Muscle of leg (tissue), 3 donors: ENCODE measurements at regions not wholly inside any gene's neighbourhood (a gene's known extent, or its start where the extent isn't known, plus 50 kb on each side); places are given as distances from the start of the nearest gene placed in this dataset.

ENCODE experiments used
- DNase-seq: peaks from one replicate; pipeline ENCODE4 v3.0.0; 2013
- H3K27ac ChIP-seq: one replicate; pipeline ENCODE4 v1.5.1; 2013; ENCODE audit warnings: mild to moderate bottlenecking, low read length, control low read depth
- H3K27me3 ChIP-seq: one replicate; pipeline ENCODE4 v1.6.1; 2013; ENCODE audit warnings: low read length; ENCODE audit not compliant: control insufficient read depth, insufficient read depth
- H3K36me3 ChIP-seq: one replicate; pipeline ENCODE4 v1.6.1; 2013; ENCODE audit warnings: low read length; ENCODE audit not compliant: control insufficient read depth, insufficient read depth
- H3K4me1 ChIP-seq: one replicate; pipeline ENCODE4 v1.6.1; 2013; ENCODE audit warnings: low read length; ENCODE audit not compliant: control insufficient read depth, insufficient read depth
- H3K4me3 ChIP-seq: one replicate; pipeline ENCODE4 v1.5.1; 2013; ENCODE audit warnings: low read length, control low read depth
- H3K9me3 ChIP-seq: replicated peaks from 2 replicates; pipeline ENCODE4 v1.6.1; 2013; ENCODE audit warnings: low read depth, low read length; ENCODE audit not compliant: control insufficient read depth
- WGBS: methylation state at CpG from one replicate; pipeline ENCODE4 v1.1.5; 2013; ENCODE audit warnings: missing lambda C conversion rate; ENCODE audit not compliant: insufficient coverage; 5-methylcytosine and 5-hydroxymethylcytosine counted together

GRCh38 chr5:89030798-89031197 is 147.8 kb upstream of the MEF2C start:
- no peaks in the 10 kb centered on the region for H3K9me3 ChIP-seq
- WGBS: 80% methylated on average over 1 of the region's 3 CpGs
- no peak overlapping the region for H3K27ac ChIP-seq
- H3K4me1 ChIP-seq: no peaks in the 10 kb centered on the region
- no peak for DNase-seq
- H3K4me3 ChIP-seq: no peak overlapping the region
- H3K36me3 ChIP-seq: no peaks in the 10 kb centered on the region
- H3K27me3 ChIP-seq: no peaks in the 10 kb centered on the region

DNA sequence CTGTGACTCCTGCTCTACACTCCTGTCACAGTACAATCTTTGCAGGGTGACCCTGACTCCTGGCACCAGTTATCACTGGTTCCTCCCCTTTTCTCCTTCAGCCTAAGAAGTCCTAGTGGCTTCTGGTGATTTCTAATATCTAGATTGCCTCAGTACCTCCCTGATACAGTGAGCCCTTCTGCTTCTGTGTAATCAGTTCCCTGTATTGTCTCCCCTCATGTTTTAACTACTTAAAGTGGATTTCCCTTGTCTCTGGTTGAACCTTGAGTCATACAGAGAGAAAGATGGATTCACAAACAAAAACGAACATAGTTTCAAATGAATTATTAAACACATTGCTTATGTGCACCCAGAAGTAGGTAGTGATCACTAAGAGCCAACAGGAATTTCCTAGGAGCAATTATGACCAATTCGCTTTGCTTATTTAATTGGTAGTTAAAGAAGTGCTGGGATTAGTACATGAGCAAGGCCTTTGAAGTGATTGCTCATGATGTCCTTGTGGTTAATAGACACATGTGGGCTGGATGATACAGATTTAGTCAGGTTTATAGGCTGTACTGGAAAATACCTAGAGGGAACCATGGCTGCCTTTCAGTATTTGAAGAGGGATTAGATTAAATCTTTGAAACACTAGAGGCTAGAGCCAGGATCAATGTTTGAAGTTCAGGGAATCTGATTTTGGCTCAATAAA is 145.8 kb upstream of the MEF2C start:
- Histone ChIP-seq H3K4me1 (no peaks in the 10 kb centered on the region), H3K27me3 (no peaks in the 10 kb centered on the region), H3K27ac (no peak overlapping the region), H3K36me3 (no peaks in the 10 kb centered on the region), H3K9me3 (no peaks in the 10 kb centered on the region), H3K4me3 (no peak overlapping the region)
- WGBS: 75% methylated on average over 1 of the region's 2 CpGs
- DNase-seq: no peak

DNA sequence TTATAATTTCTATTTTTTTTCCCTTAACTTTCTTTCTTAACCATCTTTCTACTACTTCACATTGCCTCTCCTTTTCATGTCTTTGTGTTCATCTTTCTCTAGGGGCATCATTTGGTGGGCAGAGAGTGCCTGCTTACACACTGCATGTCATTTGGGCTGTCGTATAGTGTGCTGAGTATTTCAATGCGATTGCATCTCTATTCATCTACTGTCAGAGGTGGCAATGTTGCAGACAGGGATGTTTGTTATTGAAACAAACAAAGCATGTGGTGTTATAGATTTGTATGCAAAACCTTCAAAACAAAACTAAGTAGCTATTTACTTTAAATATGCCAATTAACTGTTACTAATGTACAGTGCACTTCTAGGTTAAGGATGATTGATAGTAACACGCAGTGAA is 141.1 kb upstream of the MEF2C start:
- Histone ChIP-seq H3K36me3 (no peaks in the 10 kb centered on the region), H3K4me3 (no peak overlapping the region), H3K9me3 (no peaks in the 10 kb centered on the region), H3K27ac (no peak overlapping the region), H3K27me3 (no peaks in the 10 kb centered on the region), H3K4me1 (no peaks in the 10 kb centered on the region)
- 80% methylated on average over 1 of the region's 3 CpGs for WGBS
- DNase-seq: no peak

DNA sequence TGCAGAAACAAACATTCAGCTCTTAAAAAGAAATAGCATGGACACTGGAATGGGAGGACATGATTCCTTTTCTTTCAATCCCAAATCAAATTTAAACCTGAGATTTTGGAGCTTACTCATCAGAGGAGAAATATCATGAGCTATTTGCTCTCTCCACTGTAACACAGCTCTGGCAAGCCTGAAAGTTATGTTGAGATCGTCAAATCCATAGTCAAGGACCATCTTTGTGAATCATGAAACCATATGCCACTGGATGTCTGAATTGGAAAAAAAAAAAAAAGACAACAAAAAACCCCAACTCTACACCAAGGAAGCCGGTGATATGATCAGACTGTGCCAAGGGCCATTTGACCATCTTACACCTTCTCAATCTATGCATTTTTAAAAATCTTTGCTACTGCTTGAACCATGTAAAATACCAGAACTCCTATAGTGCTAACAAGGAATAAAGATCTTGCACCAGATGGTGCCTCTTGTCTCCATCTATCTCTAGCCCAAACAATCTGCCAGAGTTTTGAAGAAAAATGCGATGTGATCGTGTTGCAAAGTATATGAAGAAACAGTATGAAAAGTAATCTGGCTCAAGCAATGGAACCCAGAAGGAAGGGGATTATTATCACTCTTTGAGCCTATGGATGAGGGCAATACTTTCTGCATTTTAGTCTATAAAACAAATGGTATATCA is 138.1 kb upstream of the MEF2C start:
- DNase-seq: no peak
- Histone ChIP-seq H3K27me3 (no peaks in the 10 kb centered on the region), H3K9me3 (no peaks in the 10 kb centered on the region), H3K4me1 (no peaks in the 10 kb centered on the region), H3K36me3 (no peaks in the 10 kb centered on the region), H3K4me3 (no peak overlapping the region), H3K27ac (no peak overlapping the region)
- no CpG with 5 or more reads among the region's 4 CpGs for WGBS

GRCh38 chr5:89016741-89017303 is 133.8 kb upstream of the MEF2C start:
- Histone ChIP-seq H3K27me3 (no peaks in the 10 kb centered on the region), H3K27ac (no peak overlapping the region), H3K36me3 (no peaks in the 10 kb centered on the region), H3K4me1 (no peaks in the 10 kb centered on the region), H3K4me3 (no peak overlapping the region), H3K9me3 (no peaks in the 10 kb centered on the region)
- no peak for DNase-seq
- WGBS: no CpG with 5 or more reads among the region's 3 CpGs

GRCh38 chr5:89015409-89015808 is 132.4 kb upstream of the MEF2C start:
- Histone ChIP-seq H3K9me3 (no peaks in the 10 kb centered on the region), H3K4me3 (no peak overlapping the region), H3K27me3 (no peaks in the 10 kb centered on the region), H3K27ac (no peak overlapping the region), H3K36me3 (no peaks in the 10 kb centered on the region), H3K4me1 (no peaks in the 10 kb centered on the region)
- no CpG with 5 or more reads among the region's 1 CpG for WGBS
- no peak for DNase-seq

GRCh38 chr5:89011778-89012711 is 129.1 kb upstream of the MEF2C start:
- no peaks in the 10 kb centered on the region for H3K27me3 ChIP-seq
- no peaks in the 10 kb centered on the region for H3K36me3 ChIP-seq
- no peak for DNase-seq
- H3K4me3 ChIP-seq: no peak overlapping the region
- H3K27ac ChIP-seq: no peak overlapping the region
- H3K4me1 ChIP-seq: no peaks in the 10 kb centered on the region
- H3K9me3 ChIP-seq: no peaks in the 10 kb centered on the region
- WGBS: 25% methylated on average over 2 of the region's 6 CpGs

- H3K27me3 ChIP-seq: no peaks in the 10 kb centered on the region
- no peaks in the 10 kb centered on the region for H3K9me3 ChIP-seq
- H3K4me3 ChIP-seq: no peak overlapping the region
- no CpG with 5 or more reads among the region's 2 CpGs for WGBS
- H3K36me3 ChIP-seq: no peaks in the 10 kb centered on the region
- no peaks in the 10 kb centered on the region for H3K4me1 ChIP-seq
- no peak overlapping the region for H3K27ac ChIP-seq
- no peak for DNase-seq
Measured at GRCh38 chr5:89010512-89010911, 127.5 kb upstream of the MEF2C start.

DNA sequence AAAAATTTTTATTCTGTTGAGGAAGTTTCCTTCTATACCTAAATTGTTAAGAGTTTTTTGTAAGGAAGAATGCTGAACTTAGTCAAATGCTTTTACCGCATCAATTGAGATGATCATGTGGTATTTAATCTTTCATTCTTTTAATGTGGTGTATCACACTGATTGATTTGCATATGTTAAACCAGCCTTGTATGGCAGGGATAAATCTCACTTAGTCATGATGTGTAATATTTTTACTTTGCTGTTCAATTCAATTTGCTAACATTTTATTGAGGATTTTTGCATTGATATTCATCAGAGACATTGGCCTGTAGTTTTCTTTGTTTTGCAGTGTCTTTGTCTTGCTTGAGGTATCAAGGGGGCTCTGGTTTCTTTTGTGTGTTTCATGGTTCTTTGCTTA is 125.3 kb upstream of the MEF2C start:
- WGBS: no CpG with 5 or more reads among the region's 1 CpG
- H3K4me3 ChIP-seq: no peak overlapping the region
- no peaks in the 10 kb centered on the region for H3K27me3 ChIP-seq
- no peaks in the 10 kb centered on the region for H3K36me3 ChIP-seq
- H3K9me3 ChIP-seq: peaks cover 2% of the 10 kb centered on the region
- no peaks in the 10 kb centered on the region for H3K4me1 ChIP-seq
- H3K27ac ChIP-seq: no peak overlapping the region
- DNase-seq: no peak

GRCh38 chr5:89005990-89006389 is 123.0 kb upstream of the MEF2C start:
- no peaks in the 10 kb centered on the region for H3K36me3 ChIP-seq
- peaks cover 2% of the 10 kb centered on the region for H3K9me3 ChIP-seq
- H3K27me3 ChIP-seq: no peaks in the 10 kb centered on the region
- H3K4me1 ChIP-seq: no peaks in the 10 kb centered on the region
- WGBS: no CpG with 5 or more reads among the region's 2 CpGs
- H3K27ac ChIP-seq: no peak overlapping the region
- no peak overlapping the region for H3K4me3 ChIP-seq
- no peak for DNase-seq
